SK-N-MC (cell line): ENCODE measurements at regions not wholly inside any gene's neighbourhood (a gene's known extent, or its start where the extent isn't known, plus 50 kb on each side); places are given as distances from the start of the nearest gene placed in this dataset.

Experiments
- EZH2 ChIP-seq: fragments of 200-600 bp; sonication (generic); IDR thresholded peaks from one replicate; pipeline ENCODE4 v1.6.1; 2017; ENCODE audit warnings: antibody characterized with exemption
- FOXP2 ChIP-seq: optimal IDR thresholded peaks from 2 replicates; pipeline ENCODE3; 2011; ENCODE audit warnings: mild to moderate bottlenecking, moderate library complexity; ENCODE audit not compliant: insufficient read depth; ENCODE audit errors: extremely low read length, control extremely low read depth
- POLR2AphosphoS5 ChIP-seq: IDR thresholded peaks from 2 replicates; pipeline ENCODE4 v1.6.1; 2012; ENCODE audit warnings: mild to moderate bottlenecking, low read depth, low read length, borderline replicate concordance

GRCh38 chr1:194333240-194333639 lies 1146.8 kb upstream of the B3GALT2 start:
- TF ChIP-seq POLR2AphosphoS5 (no peak), EZH2 (no peak), FOXP2 (no peak)
